Activated T-helper 17 cell treated with anti-CD3 and anti-CD28 coated beads, Interleukin-2, amount 50 U/mL, for 72 hours (primary cell): ENCODE measurements at regions not wholly inside any gene's neighbourhood (a gene's known extent, or its start where the extent isn't known, plus 50 kb on each side); places are given as distances from the start of the nearest gene placed in this dataset.
"Not testable (repeated sequence)": the region's sequence is repeated elsewhere in the genome, so short reads cannot be mapped to it uniquely, and the experiment has no call there.

Experiments used
- ATAC-seq: fragments of 150-1000 bp; cut with Tn5 transposase; replicated peaks from 2 replicates; pipeline ENCODE4 v1.10.0; 2021; ENCODE audit warnings: mild to moderate bottlenecking, moderate library complexity
- H3K27ac Mint-ChIP-seq: one replicate; pipeline ENCODE4 v1.8.0; 2022; ENCODE audit warnings: mixed read lengths
- H3K27me3 Mint-ChIP-seq: one replicate; pipeline ENCODE4 v1.8.0; 2022; ENCODE audit warnings: mixed read lengths
- H3K36me3 Mint-ChIP-seq: one replicate; pipeline ENCODE4 v1.8.0; 2022; ENCODE audit warnings: low read depth, mild to moderate bottlenecking, mixed read lengths
- H3K4me1 Mint-ChIP-seq: one replicate; pipeline ENCODE4 v1.8.0; 2022; ENCODE audit warnings: mixed read lengths
- H3K4me3 Mint-ChIP-seq: one replicate; pipeline ENCODE4 v1.8.0; 2022; ENCODE audit warnings: mild to moderate bottlenecking, mixed read lengths
- H3K9me3 Mint-ChIP-seq: one replicate; pipeline ENCODE4 v1.8.0; 2022; ENCODE audit warnings: mixed read lengths

DNA sequence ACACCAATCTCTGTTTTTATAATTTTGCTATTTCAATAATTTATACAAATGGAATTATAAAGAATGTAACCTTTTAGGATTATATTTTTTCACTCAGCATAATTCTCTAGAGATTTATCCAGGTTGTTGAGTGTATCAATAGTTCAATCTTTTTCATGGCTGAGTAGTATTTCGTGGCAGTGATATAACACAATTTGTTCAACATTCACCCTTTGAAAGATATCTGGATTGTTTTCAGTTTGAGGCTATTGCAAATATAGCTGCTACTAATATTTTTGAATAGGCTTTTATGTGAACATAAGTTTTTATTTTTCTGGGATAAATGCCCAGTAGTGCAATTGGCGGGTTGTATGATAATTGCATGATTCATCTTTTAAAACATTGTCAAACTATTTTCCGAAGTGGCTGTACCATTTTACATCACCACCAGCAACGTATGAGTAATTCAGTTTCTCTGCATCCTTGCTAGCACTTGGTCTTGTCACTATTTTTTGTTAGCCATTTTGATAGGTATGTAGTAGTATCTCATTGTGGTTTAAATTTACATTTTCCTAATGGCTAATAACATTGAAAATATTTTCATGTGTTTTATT is 55.6 kb upstream of the ABCD3 start:
- no peaks in the 10 kb centered on the region for H3K4me1 Mint-ChIP-seq
- ATAC-seq: no peak
- no peak overlapping the region for H3K4me3 Mint-ChIP-seq
- peaks cover 10% of the 10 kb centered on the region for H3K27me3 Mint-ChIP-seq
- peaks cover 5% of the 10 kb centered on the region for H3K9me3 Mint-ChIP-seq
- no peaks in the 10 kb centered on the region for H3K36me3 Mint-ChIP-seq
- no peak overlapping the region for H3K27ac Mint-ChIP-seq

DNA sequence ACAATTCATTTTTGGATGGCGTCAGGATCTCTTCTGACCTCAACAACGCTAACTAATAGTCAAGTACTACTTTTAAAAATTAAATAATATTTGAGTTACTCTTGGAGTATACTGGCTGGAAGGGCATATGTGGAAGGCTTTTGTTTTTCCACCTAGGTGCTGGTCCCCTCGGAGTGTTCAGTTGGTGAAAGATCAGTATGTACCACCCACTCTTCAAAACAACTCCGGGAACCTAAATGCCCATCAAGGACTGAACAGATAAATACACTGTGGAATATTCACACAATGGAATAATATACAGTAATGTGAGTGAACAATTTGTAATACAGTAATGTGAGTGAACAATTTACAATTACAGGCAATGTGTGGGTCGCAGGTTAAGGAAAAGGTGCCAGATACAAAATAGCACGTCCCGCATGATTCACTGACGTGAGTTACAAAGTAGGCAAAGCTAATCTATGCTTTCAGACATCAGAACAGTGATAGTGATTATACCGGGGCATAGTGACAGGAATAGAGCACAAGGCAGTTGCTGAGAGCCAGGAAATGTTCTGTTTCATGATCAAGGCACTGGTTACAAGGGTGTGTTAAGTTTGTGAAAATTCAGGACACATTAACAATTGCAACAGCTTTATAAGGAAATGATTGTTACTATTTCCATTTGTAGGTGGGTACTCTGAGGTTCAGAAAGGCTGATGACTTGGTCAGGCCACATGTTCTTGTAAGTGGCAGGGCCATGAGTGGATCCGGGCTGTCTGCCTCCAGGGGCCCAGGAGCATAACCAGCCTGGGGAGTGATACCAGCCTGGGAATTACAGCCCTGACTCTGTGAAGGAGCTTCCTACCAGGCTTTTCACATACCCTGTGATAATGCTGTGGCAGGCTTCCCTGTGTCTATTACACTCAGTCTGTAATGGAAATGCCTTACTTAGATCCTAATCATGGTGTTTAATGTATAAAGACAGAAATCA is 59.3 kb upstream of the ABCD3 start:
- no peaks in the 10 kb centered on the region for H3K4me1 Mint-ChIP-seq
- H3K9me3 Mint-ChIP-seq: peaks cover 5% of the 10 kb centered on the region
- peaks cover 20% of the 10 kb centered on the region for H3K27me3 Mint-ChIP-seq
- no peaks in the 10 kb centered on the region for H3K36me3 Mint-ChIP-seq
- no peak for ATAC-seq
- no peak overlapping the region for H3K27ac Mint-ChIP-seq
- H3K4me3 Mint-ChIP-seq: no peak overlapping the region

DNA sequence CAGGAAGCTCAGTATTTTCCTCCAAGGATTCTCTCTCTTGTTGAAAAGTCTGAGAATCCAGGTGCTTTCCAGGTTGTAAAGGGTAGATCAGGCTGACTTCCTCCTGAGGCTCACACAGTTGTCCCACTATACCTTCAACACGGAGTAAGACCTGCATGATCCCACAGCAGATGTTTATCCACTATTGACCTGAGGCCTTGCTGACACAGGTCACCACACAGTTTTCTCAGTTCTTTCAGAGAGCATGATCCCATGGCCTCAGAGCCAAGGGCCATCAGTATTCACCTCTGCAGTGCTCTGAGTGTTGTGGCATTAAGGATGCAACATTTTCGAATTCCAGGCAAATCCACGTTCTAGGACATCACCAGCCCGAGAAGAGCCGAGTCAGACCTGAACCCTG is 60.5 kb upstream of the ABCD3 start:
- H3K9me3 Mint-ChIP-seq: peaks cover 5% of the 10 kb centered on the region
- no peak overlapping the region for H3K4me3 Mint-ChIP-seq
- ATAC-seq: no peak
- no peak overlapping the region for H3K27ac Mint-ChIP-seq
- H3K27me3 Mint-ChIP-seq: peaks cover 25% of the 10 kb centered on the region
- H3K36me3 Mint-ChIP-seq: no peaks in the 10 kb centered on the region
- H3K4me1 Mint-ChIP-seq: no peaks in the 10 kb centered on the region

DNA sequence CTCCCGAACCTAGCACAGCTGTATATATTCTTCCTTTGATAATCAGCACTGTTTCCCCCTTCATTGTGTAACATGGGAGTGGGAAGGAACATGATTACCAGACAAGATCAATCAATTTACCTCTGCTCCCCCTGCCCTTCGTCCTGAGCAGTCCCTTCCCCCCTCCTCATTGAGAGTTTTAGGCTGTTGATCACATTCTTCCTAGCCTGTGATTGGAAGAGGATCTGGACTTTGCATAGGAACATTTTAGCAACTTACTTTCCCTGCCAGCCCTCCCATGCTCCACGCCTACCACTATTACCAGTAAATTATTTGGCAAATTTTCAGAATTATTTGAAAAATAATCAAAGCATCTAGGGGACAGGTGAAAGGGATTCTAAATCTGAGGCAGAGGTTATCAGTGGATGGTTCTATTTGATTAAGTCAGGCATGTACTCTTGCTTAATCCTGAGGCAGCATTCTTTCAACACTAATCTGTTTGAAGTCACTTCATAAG is 62.7 kb upstream of the ABCD3 start:
- Mint-ChIP-seq H3K4me1 (no peaks in the 10 kb centered on the region), H3K27ac (no peak overlapping the region), H3K9me3 (peaks cover 4% of the 10 kb centered on the region), H3K36me3 (no peaks in the 10 kb centered on the region), H3K4me3 (no peak overlapping the region), H3K27me3 (peaks cover 24% of the 10 kb centered on the region)
- no peak for ATAC-seq

DNA sequence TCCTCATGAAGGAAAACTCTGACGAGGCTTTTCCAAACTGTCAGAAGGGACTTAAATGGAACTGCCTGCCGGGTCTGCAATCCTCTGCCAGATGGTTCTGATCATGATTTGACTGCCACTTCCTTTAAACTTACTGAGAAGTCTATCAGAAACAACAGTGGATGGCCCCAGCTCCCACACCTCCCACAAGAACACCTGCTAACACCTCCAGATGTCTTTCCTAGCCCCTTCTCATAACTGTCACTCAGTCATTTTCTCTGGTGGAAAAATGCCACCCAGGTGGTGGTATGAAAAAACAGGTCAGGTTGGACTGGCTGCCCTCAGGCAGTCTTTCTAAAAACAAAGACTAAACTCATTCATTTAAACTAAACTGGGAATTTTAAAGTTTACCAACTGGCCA is 66.7 kb upstream of the ABCD3 start:
- H3K27me3 Mint-ChIP-seq: peaks cover 20% of the 10 kb centered on the region
- H3K4me3 Mint-ChIP-seq: no peak overlapping the region
- no peaks in the 10 kb centered on the region for H3K9me3 Mint-ChIP-seq
- no peak overlapping the region for H3K27ac Mint-ChIP-seq
- H3K36me3 Mint-ChIP-seq: no peaks in the 10 kb centered on the region
- ATAC-seq: no peak
- H3K4me1 Mint-ChIP-seq: no peaks in the 10 kb centered on the region

DNA sequence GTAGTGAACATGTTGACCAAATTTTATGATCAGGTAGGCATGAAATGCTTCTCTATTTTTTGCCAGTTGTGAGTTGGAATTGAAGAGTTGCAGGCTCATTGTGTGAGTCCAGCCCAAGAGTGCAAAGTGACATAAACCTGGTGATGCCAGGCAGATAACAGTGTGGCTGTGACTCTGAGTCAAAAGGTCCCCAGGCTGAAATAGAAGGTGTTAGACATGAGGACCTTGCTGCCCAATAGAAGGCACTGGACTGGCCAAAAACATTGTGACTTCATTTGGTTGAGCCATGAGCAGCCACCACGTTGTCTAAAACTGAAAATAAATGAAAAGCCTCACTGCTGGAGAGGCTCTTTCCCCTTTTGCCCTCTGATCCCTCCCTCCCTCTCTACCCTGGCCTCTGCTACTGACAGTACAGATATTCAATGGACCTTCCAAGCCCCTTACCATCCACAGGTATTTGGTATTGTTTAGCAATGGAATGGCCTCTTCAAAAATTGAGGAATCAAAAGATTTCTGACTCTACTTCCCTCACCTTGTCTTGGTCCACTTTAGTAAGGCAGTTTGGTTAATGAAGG is 67.8 kb upstream of the ABCD3 start:
- no peak overlapping the region for H3K4me3 Mint-ChIP-seq
- no peak for ATAC-seq
- no peaks in the 10 kb centered on the region for H3K4me1 Mint-ChIP-seq
- peaks cover 15% of the 10 kb centered on the region for H3K27me3 Mint-ChIP-seq
- H3K36me3 Mint-ChIP-seq: no peaks in the 10 kb centered on the region
- no peaks in the 10 kb centered on the region for H3K9me3 Mint-ChIP-seq
- no peak overlapping the region for H3K27ac Mint-ChIP-seq

DNA sequence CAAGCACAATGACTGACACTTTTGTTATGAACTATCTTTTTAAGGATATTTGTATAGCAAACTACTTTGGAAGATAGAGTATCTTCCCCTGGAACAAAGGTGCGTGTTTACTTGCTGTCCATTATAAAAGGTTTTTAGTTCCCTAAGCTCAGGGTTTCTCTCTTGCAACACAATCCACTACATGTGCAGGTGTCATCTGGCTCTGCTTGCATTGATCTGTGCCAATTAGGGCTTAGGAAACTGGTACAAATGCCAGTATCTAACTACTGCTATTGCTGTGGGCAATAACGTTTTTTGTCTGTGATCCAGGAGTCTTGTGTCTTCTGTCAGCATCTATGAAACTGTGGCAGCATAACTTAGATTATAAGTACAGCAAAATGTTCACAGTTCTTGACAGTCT is 68.3 kb upstream of the ABCD3 start:
- no peak overlapping the region for H3K4me3 Mint-ChIP-seq
- no peaks in the 10 kb centered on the region for H3K36me3 Mint-ChIP-seq
- ATAC-seq: no peak
- no peaks in the 10 kb centered on the region for H3K4me1 Mint-ChIP-seq
- H3K27ac Mint-ChIP-seq: no peak overlapping the region
- peaks cover 14% of the 10 kb centered on the region for H3K27me3 Mint-ChIP-seq
- no peaks in the 10 kb centered on the region for H3K9me3 Mint-ChIP-seq

DNA sequence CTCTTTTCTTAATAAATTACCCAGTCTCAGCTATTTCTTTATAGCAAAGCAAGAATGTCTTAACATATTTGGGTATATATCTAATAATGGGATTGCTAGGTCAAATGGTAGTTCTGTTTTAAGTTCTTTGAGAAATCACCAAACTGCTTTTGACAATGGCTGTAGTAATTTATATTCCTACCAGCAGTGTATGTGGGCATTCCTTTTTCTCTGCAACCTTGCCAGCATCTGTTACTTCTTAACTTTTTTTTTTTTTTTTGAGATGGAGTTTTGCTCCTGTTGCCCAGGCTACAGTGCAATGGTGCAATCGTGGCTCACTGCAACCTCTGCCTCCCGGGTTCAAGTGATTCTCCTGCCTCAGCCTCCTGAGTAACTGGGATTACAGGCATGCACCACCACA is 69.8 kb upstream of the ABCD3 start:
- not testable (repeated sequence) for H3K9me3 Mint-ChIP-seq, H3K4me3 Mint-ChIP-seq, ATAC-seq, H3K4me1 Mint-ChIP-seq, H3K27ac Mint-ChIP-seq, H3K36me3 Mint-ChIP-seq
- H3K27me3 Mint-ChIP-seq: peaks cover 16% of the 10 kb centered on the region

DNA sequence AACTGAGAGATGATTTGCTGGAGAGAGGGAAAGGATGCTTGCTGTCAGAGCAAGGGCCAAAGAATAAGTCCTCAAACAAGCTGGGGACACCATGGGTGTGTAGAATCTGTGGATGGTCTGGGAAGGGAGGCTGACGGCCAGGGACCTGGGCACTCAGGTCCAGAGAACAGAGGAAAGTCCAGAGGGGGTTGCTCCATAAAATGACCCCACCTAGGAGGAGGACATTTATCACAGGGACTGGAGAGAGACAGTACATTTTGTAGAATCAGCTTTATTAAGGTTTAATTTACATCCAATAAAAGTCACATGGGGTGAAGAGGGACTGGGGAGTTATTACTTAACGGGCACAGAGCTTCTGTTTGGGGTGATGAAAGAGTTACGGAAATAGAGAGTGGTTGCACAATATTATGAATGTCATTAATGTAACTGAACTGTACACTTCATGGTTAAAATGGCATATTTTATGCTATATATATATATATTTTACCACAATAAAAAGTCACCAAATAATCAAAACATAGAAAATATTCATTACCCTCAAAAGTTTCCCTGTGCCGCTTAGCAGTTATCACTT is 73.0 kb upstream of the ABCD3 start:
- no peaks in the 10 kb centered on the region for H3K4me1 Mint-ChIP-seq
- H3K36me3 Mint-ChIP-seq: no peaks in the 10 kb centered on the region
- no peaks in the 10 kb centered on the region for H3K9me3 Mint-ChIP-seq
- H3K27me3 Mint-ChIP-seq: peaks cover 16% of the 10 kb centered on the region
- no peak overlapping the region for H3K4me3 Mint-ChIP-seq
- ATAC-seq: no peak
- H3K27ac Mint-ChIP-seq: no peak overlapping the region

DNA sequence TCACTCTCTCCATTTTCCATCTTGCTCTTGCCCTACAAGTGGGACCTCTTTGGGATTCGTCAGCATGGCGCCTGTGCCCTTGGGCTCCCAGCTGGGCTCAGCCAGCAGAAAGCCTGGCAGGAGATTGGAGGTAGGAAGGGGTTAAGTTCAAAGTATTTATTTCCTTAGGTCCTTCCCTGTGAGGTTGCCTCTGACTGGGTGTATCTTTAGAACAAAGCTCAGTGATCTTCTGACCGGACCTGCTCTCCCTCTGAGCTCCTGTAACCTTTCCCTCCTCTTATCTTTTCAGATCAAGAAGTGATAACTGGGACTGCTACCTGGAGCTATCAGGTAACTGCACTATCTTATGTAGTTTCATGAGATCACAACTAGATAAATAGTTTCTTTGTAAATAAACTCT is 75.8 kb upstream of the ABCD3 start:
- ATAC-seq: no peak
- peaks cover 22% of the 10 kb centered on the region for H3K27me3 Mint-ChIP-seq
- H3K9me3 Mint-ChIP-seq: no peaks in the 10 kb centered on the region
- H3K4me1 Mint-ChIP-seq: no peaks in the 10 kb centered on the region
- no peak overlapping the region for H3K4me3 Mint-ChIP-seq
- H3K36me3 Mint-ChIP-seq: no peaks in the 10 kb centered on the region
- H3K27ac Mint-ChIP-seq: no peak overlapping the region

DNA sequence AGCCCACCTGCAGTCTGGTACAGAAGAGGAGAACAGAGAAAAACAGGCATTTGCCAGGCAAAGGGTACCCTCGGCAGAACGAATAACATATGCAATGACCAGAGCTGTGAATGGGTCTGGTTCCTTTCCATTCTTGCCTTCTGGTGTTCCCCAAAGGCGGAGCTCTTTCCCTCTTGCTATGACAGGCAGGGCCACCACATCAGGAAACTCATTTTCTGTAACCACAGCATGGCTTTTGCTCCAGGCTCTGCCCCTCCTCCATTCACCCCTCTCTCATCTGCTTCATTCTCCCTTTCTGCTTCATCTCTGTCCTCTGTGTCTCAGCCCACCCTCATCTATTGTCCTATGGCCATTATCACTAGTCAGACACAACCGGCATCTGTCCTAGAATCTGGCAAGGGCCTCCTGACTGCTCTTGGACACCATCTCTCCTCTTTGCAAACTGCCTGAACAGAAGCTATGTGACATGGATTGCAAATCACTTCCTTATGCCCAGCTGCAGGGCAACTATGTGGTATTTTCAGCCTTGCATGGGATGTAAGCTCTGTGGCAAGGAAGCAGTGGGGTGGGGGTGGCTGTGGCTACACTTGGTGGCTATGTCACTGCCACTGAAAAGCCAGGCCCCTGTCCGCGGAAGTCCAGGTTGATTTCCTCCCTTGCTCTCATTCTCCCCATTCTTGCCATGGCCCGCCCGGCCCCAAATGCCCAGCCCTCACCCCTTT is 78.8 kb upstream of the ABCD3 start:
- H3K27ac Mint-ChIP-seq: no peak overlapping the region
- no peaks in the 10 kb centered on the region for H3K4me1 Mint-ChIP-seq
- peaks cover 14% of the 10 kb centered on the region for H3K27me3 Mint-ChIP-seq
- ATAC-seq: no peak
- no peaks in the 10 kb centered on the region for H3K36me3 Mint-ChIP-seq
- H3K9me3 Mint-ChIP-seq: no peaks in the 10 kb centered on the region
- H3K4me3 Mint-ChIP-seq: no peak overlapping the region

DNA sequence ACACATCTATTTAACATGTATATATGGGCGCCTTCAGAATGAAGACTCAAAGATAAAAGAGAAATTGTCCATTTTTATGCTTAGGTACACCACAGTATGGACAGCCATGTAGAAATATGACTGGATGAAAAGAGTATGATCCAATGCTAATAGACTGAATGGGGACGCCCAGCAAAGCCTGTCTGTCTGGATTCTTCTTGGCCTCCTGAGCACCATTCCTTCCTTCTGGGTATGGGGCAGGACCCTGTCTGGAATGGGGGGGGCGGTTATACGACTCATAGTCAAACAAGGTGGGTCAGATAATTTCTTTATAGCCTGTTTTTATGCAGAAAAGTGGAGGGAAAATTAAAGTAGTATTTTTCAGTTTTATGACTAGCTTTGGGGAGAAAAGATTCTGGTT is 81.2 kb upstream of the ABCD3 start:
- no peak overlapping the region for H3K4me3 Mint-ChIP-seq
- no peak overlapping the region for H3K27ac Mint-ChIP-seq
- no peaks in the 10 kb centered on the region for H3K36me3 Mint-ChIP-seq
- no peak for ATAC-seq
- H3K9me3 Mint-ChIP-seq: no peaks in the 10 kb centered on the region
- peaks cover 14% of the 10 kb centered on the region for H3K27me3 Mint-ChIP-seq
- no peaks in the 10 kb centered on the region for H3K4me1 Mint-ChIP-seq

DNA sequence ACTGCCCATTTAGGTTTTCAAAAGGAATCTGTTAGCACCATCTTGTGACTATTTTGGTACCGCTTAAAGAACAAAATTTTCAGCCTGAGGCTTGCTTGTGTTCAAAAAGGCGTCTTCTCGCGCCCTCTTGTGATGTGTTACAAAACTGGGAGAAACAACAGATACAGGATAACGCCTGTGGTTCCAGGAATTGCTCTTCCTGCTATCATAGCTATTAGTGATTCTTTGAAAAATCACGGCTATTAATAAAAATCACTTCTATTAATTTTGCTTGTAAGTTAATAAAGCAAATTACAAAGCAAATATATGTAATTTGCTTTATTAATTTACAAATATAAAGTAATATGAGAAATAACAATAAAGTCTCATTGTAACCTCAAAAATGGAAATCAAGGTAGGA is 82.2 kb upstream of the ABCD3 start:
- Mint-ChIP-seq H3K9me3 (no peaks in the 10 kb centered on the region), H3K27me3 (peaks cover 17% of the 10 kb centered on the region), H3K36me3 (no peaks in the 10 kb centered on the region), H3K27ac (no peak overlapping the region), H3K4me3 (no peak overlapping the region), H3K4me1 (no peaks in the 10 kb centered on the region)
- no peak for ATAC-seq

DNA sequence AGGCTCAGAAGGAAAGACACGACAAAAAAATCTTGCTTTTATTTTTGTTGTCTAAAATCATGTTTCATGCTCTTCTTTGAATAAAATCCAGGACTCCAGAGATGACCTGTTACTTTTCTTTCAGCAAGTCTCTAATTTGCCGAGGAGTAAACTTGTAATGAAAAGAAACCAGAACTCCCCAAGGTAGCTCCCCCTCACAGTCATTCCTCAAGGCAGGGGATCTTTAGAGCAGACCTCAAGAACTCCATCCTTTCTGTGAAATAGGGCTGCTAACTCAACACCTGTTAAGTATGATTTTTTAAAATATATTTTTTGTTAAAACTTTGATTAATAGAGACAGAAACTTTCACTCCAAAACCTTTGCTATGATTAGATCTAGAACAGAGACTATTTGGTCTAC is 82.7 kb upstream of the ABCD3 start:
- no peak overlapping the region for H3K4me3 Mint-ChIP-seq
- no peak for ATAC-seq
- peaks cover under 1% of the 10 kb centered on the region for H3K4me1 Mint-ChIP-seq
- no peaks in the 10 kb centered on the region for H3K36me3 Mint-ChIP-seq
- H3K9me3 Mint-ChIP-seq: no peaks in the 10 kb centered on the region
- H3K27ac Mint-ChIP-seq: no peak overlapping the region
- H3K27me3 Mint-ChIP-seq: peaks cover 21% of the 10 kb centered on the region
